HG03280 (cell line): ENCODE measurements at regions not wholly inside any gene's neighbourhood (a gene's known extent, or its start where the extent isn't known, plus 50 kb on each side); places are given as distances from the start of the nearest gene placed in this dataset.
"Not testable (repeated sequence)": the region's sequence is repeated elsewhere in the genome, so short reads cannot be mapped to it uniquely, and the experiment has no call there.

Experiments used
- ATAC-seq: cut with Tn5 transposase; IDR thresholded peaks from one replicate; pipeline ENCODE4 v1.9.1; 2021; ENCODE audit warnings: mild to moderate bottlenecking, moderate library complexity; ENCODE audit not compliant: unreplicated experiment

GRCh38 chr15:84409357-84409756 is 173.8 kb downstream of the GOLGA6L4 start:
- not testable (repeated sequence) for ATAC-seq

- not testable (repeated sequence) for ATAC-seq
Observed at GRCh38 chr15:84421513-84422181, 179.2 kb upstream of the ZSCAN2 start.

- ATAC-seq, result not testable (repeated sequence)
Observed at GRCh38 chr15:84425327-84425726, 175.5 kb upstream of the ZSCAN2 start.

DNA sequence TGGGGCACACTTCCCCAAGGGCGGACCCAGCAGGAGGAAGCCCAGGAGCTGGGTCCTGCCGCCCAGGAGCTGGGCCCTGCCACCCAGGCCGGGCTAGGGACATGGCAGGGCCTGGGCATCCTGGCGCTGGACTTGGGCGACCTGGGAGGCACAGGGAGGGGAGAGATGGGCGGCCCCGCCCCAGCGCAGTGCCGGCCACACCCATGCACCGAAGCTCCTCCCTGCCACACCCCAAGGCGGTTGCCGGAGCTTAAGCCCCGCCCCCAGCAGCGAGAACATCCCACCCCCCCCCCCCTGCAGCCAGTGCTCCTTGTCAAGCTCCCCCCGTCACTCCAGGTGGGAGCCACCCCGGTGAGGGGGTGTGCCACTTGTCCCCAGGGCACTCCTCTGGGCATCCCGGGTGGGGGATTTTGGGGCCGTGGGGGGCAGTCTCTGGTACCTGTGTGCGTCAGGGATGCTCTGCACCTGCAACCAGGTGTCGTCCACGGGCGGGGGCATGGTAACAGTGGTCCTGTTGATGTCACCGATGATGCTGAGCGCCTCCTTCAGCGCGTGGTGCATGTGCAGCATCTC is 127.4 kb upstream of the ZSCAN2 start:
- ATAC-seq, result not testable (repeated sequence)

- not testable (repeated sequence) for ATAC-seq
Observed at GRCh38 chr15:84476364-84477033, 124.3 kb upstream of the ZSCAN2 start.

DNA sequence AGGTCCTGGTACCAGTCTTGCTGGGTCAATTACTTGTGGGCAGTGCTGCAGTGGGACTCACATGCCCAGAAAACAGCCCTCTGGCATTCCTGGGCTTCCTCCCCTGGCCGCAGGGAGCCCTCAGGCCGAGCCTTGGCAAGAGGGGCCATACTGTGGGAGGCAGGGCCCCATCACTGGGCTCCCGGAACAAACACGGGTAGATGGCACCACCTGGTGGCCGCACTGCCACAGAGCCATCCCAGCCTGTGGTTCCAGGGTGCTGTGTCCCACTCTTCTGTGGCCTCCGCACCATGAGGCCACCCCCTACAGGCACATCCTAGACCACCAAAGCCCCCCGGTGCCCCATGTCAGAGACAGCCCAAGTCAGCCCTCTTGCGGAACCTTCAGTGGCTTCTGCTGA is 123.3 kb upstream of the ZSCAN2 start:
- ATAC-seq, result peak; percentile 80

GRCh38 chr15:84480174-84480681 is 120.6 kb upstream of the ZSCAN2 start:
- not testable (repeated sequence) for ATAC-seq

GRCh38 chr15:84483859-84484258 is 117.0 kb upstream of the ZSCAN2 start:
- not testable (repeated sequence) for ATAC-seq

- not testable (repeated sequence) for ATAC-seq
Observed at GRCh38 chr15:84500165-84500889, 100.5 kb upstream of the ZSCAN2 start.

DNA sequence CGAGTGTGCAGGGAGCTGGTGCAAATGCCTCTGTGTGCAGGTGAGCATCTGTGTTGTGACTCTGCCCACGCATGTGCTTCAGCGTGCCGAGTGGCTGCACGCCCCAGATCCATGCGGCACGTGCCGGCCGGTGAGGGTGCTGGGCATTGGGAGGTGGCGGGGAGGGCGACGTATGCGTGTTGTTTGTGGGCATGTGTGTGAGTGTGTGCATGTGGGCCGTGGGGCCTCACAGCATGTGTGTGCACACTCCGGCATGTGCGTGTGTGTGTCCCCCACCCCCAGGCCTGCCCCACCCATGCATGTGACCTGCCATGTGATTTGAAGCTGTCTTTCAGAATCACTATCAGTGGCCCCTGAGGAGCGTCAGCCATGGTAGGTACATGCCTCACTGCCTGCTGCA is 97.7 kb upstream of the ZSCAN2 start:
- ATAC-seq, result not testable (repeated sequence)

DNA sequence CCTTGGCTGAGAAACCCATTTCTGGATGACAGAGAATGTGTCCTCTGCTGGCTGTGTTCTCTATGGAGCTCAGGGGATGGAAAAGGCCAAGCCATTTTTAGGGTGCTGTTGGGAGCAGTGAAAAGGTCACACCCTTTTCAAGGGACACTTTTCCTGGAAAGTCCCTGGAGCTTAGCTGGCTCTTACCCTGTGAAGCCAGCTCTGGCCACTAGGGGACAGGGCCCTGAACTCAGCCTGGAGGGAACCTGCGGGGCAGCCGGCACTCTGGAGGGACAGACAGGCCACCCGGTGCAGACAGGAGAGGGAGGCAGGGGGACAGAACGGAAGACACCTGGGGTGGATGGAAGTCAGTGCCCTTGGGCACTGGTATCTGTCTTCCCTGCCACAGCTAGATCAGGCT is 95.3 kb upstream of the ZSCAN2 start:
- ATAC-seq, result not testable (repeated sequence)

DNA sequence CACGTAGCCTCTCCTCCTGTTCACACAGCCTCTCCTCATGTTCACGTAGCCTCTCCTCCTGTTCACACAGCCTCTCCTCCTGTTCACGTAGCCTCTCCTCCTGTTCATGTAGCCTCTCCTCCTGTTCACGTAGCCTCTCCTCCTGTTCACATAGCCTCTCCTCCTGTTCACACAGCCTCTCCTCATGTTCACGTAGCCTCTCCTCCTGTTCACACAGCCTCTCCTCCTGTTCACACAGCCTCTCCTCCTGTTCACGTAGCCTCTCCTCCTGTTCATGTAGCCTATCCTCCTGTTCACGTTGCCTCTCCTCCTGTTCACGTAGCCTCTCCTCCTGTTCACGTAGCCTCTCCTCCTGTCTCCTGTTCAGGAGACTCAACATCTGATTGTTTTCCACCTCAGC is 88.5 kb upstream of the ZSCAN2 start:
- not testable (repeated sequence) for ATAC-seq

GRCh38 chr15:84516773-84517172 is 84.0 kb upstream of the ZSCAN2 start:
- not testable (repeated sequence) for ATAC-seq

- not testable (repeated sequence) for ATAC-seq
Observed at GRCh38 chr15:84525491-84526344, 75.1 kb upstream of the ZSCAN2 start.

DNA sequence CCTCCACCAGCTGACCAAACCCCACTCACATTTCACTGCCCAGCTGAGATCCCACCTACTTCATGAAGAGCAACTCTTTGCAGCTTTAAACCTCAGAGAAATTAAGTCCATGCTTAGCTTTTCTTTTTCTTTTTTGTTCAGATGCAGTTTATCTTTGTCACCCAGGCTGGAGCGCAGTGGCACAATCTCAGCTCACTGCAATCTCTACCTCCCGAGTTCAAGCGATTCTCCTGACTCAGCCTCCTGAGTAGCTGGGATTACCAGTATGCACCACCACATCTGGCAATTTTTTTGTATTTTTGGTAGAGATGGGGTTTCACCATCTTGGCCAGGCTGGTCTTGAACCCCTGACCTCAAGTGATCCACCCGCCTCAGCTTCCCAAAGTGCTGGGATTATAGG is 70.1 kb upstream of the ZSCAN2 start:
- ATAC-seq, result not testable (repeated sequence)

- not testable (repeated sequence) for ATAC-seq
Observed at GRCh38 chr15:84531223-84531622, 69.6 kb upstream of the ZSCAN2 start.

DNA sequence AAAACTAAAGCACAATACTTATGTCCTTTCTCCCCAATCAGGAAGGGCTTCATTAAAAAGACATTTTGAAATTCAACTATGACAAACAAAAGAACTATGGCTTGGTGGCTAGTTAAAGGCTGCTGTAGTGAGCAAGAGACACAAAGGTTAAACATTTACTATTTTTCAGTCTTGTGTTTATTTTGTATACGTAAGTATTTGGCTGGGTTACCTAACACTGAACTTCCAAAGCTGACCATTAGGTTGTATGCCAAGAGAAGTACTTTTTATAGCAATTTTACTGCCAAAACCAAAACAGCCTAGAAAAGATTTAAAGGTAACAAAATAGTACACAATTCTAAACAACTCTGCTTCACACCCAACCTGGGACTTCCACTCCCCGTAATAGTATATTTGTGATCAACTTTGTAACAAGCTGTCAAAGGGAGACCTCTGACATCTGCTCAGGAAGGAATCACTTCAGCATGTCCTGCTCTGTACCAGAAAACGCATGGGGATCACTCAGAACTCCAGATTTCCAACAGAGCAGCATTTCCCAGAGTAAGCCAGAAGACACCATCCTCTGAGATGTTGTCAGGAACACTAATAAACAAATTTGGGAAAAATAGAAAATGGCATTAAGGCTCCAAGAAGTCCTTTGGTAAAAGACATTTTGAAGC is 69.0 kb upstream of the ZSCAN2 start:
- not testable (repeated sequence) for ATAC-seq

- not testable (repeated sequence) for ATAC-seq
Observed at GRCh38 chr15:84533705-84534104, 67.1 kb upstream of the ZSCAN2 start.

DNA sequence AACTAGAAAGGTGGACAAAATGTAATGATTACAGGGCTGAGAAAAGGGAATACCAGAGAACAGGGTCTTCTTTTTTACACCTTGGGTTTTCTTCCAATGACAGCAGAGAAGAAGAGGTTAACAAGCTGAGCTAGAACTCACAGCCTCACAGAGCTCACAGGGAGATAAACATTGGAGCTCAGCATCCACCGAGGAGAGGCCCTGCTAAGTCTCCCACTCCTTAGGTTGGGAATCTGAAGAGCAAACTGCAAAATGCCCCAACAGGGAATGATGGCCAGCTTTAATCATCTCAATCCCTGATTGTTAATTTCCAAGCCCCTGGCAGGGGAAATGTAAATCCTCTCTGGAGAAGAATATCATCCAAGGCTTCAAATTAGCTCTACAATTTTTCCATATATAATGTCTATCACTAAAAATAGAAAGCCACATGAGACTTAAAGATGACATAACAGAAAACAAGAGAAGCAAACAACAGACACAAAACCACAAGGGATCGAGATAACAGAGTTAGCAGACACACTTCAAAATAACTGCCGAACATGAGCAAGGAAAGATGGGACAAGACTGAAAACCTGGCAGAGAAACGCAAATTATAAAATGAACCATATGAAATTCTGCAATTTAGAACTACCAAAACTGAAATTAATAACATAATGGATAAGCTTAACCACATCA is 66.1 kb upstream of the ZSCAN2 start:
- ATAC-seq, result not testable (repeated sequence)
